ENCODE measurements at regions not wholly inside any gene's neighbourhood (a gene's known extent, or its start where the extent isn't known, plus 50 kb on each side); places are given as distances from the start of the nearest gene placed in this dataset.
"Not testable (repeated sequence)": the region's sequence is repeated elsewhere in the genome, so short reads cannot be mapped to it uniquely, and the experiment has no call there.

- not testable (repeated sequence) for DNase-seq
These were observed 201.0 kb downstream of the ADRA2C start for GRCh38 chr4:3967204-3967603.

DNA sequence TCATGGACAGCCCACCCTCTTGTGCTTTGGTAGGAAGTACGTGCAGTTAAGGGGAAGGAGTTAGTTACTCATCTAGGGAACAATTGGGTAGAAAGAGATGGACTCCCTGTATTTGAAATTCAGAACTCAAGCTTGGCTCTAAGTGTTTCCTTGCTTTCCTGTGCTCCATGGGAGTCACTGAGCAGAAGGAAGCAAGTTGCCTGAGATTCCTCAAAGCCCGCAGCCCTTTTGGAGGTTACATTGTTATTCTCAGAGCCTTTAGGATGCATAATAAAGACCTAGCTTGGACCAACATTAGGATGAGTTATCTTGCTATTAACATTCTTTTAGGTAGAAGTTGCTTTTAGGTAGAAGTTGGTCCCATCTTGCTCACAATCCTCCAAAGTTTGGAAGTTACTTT is 206.4 kb downstream of the ADRA2C start:
- not testable (repeated sequence) for DNase-seq

GRCh38 chr4:3973581-3974200 is 207.5 kb downstream of the ADRA2C start:
- not testable (repeated sequence) for DNase-seq

DNA sequence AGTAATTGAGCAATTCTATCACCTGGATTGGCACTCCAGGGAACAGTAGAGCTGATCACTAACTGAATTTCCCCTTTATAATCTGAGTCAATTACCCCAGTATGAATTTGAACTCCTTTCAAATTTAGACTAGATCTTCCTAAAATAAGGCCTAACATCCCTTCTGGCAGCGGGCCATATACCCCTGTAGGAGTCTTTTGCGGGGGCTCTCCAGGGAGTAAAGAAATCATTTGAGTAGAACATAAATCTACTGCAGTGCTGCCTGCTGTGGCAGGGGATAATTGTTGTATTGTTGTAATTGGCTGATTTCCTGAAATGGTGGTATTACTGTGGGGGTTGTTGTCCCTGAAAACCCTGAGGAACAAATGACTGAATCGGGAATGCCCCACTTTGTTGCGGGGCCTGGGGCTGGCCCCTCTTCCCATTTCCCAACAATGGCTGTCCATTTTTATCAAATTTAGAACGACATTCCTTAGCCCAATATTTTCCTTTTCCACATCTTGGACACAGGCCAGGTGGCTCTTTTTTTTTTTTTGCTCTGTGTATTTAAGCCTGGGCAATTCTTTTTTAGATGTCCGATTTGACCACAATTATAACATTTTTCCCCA is 217.4 kb downstream of the ADRA2C start:
- DNase-seq = not testable (repeated sequence)

- not testable (repeated sequence) for DNase-seq
These were observed 218.6 kb downstream of the ADRA2C start for GRCh38 chr4:3984796-3985195.

DNA sequence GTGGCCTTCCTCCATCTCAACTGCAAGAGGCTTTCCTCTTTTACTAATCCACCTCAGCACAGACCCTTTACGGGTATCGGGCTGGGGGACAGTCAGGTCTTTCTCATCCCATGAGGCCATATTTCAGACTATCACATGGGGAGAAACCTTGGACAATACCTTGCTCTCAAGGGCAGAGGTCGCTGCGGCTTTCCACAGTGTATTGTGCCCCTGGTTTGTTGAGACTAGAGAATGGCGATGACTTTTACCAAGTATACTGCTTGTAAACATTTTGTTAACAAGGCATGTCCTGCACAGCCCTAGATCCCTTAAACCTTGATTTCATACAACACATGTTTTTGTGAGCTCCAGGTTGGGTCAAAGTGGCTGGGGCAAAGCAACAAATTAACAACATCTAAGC is 220.2 kb downstream of the ADRA2C start:
- not testable (repeated sequence) for DNase-seq

- DNase-seq = not testable (repeated sequence)
These were observed 229.3 kb downstream of the OTOP1 start for GRCh38 chr4:3997386-3997785.

DNA sequence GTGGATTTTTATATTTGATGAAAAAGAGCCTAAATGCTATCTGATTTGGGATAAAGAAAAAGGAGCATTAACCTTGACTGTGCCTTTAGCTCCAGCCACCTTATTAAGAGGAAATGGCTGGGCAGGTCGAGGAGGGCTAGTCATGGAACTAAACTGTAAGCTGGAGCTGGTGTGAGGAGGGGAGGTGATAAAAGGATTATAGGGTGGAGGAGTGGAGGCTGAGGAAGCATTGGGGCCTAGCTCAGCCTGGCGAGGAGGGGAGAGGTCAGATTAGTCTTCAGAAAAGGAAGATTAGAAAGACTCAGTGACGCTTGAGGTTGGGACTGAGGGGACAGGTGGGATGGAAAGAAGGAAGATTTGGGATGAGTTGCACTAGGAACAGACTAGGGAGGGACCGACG is 222.7 kb downstream of the OTOP1 start:
- DNase-seq = not testable (repeated sequence)

DNA sequence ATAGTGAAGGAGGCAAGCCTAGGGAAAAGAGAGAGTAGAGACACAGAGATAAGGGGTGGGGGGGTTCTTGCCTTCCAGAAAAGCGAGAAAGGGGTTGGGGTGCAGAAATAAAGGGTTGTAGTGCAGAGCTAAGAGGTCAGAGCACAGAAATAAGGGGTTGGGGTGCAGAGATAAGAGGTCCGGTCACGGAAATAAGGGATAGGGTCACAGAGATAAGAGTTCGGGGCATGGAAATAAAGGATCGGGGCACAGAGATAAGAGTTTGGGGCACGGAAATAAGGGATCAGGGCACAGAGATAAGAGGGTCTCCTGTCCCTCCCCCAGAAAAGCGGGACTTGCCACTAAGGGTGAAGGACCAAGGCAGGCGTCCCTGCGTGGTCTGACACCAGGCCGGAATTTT is 222.0 kb downstream of the OTOP1 start:
- DNase-seq = not testable (repeated sequence)

DNA sequence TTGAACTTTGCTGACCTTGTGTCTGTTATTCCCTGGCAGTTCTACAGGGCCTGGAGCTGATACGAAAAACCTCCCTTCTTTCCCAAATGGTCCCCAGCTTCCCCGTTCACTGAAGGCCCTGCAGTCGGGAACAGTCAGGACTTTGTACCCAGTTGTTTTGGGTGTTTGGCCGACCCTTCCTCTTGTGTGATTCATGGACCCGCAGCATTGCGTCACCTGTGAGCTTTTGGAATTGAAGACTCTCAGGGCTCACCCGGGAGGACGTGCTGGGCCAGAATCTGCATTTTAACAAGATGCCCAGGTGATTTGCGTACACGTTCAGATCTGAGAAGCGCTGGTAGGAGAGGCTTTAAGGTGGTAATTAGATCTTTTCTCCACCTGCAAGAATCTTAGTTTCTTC is 220.4 kb downstream of the OTOP1 start:
- not testable (repeated sequence) for DNase-seq

- DNase-seq = not testable (repeated sequence)
These were observed 207.7 kb downstream of the OTOP1 start for GRCh38 chr4:4019071-4019470.

DNA sequence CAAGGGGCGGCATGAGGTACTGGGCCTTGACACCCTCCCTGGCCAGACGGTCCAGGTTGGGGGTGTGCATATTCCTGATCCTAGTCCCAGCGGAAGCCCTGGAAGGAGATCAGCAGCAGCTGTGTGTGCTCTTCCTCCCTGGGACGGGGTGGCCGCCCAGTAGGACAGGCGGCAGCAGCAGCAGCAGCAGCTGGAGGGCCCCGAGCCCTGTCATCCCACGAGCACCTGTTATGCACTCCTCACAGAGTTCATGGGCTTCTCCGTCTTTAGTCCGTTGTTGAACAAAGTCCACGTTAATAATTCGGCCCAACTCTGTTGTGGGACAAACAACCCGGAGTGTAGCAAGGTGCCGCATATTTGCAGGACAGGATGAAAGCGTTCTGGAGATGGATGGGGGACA is 205.6 kb downstream of the OTOP1 start:
- DNase-seq = not testable (repeated sequence)

DNA sequence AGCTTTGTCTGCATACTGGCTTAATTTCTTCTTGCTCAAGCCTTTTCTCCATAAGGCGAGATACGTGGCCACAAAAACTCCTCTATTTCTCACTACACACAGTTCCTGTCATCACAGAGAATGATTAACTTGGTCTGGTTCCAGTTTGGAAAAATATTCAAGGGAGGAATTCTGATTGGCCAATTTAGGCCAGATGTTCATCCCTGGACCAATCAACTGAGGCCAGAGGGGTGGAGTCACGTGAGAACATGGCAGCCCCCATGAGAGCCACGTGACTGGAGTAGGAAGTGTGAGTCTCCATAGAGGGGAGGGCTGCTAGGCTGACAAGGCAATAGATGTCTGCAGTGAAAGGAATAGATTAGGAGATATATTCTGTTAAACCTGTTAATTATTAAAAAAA is 200.0 kb downstream of the OTOP1 start:
- DNase-seq = not testable (repeated sequence)

GRCh38 chr4:4028752-4029151 is 198.0 kb downstream of the OTOP1 start:
- DNase-seq = not testable (repeated sequence)

- DNase-seq = not testable (repeated sequence)
These were observed 196.2 kb downstream of the OTOP1 start for GRCh38 chr4:4030509-4030908.

DNA sequence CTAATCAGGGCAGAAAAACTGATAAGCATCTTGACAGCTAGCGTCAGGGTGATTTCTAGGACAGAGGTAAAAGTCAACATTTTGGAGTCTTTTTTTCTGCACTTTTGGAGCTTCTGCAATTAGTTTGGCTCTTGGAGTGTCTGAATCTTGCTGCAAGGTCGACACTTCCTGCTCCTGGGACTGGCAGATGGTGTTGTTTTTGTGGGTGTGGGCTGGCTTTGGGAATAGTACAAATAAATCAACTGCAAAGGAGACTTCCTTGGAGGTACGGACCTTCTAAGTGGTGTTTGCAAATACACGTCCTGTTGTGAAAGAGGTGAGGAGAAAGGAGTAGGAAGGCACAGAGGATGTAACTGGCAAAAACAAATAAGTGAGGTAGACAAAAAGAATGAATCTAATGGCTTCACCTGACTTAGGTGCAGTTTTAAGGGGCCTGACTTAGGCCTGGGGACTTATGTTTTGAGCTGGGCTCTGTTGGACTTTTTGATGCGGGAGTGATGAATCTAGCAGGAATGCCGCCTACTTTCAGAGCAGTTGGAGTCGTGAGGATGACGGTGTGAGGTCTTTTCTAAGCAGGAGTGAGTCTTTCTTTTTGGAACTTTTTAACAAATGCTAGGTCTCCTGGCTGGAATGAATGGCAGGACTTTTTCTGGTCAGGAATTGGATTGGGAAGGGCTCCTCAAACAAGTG is 195.1 kb downstream of the OTOP1 start:
- not testable (repeated sequence) for DNase-seq

- DNase-seq = not testable (repeated sequence)
These were observed 194.4 kb downstream of the OTOP1 start for GRCh38 chr4:4032364-4032763.

DNA sequence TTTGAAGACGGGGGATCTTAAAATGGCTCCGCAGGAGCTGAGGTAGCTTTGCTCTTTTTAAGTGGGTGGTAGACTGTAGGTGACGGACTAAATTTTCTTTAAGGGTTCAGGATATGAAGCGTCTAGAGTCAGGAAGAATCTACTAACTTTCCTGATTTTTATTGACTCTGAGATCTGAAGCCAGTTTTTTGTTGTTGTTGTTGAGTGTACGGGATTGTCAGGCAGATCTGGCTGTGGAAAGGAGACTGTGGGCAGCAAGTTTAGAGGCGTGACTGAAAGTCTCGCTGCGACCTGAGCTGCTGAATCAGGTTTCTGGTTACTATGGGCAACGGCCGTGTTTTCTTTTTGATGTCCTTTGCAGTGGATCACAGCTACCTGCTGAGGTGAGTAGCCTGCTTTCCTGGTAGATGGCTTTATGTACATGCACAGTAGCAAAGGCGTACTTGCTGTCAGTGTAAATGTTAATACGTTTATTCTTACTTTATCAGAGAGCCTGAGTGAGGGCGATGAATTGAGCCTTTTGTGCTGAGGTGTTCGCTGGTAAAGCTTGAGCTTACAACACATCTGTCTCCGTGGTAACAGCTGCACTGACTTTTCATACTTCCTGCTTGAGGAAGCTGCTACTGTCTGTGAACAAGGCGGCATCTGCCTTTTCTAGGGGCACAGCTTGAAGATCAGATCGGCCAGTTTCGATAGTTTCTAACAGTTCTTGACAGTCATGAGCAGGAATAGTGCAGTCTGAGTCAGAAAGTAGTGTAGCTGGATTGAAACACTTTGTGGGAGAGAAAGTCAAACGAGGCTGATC is 193.7 kb downstream of the OTOP1 start:
- not testable (repeated sequence) for DNase-seq

DNA sequence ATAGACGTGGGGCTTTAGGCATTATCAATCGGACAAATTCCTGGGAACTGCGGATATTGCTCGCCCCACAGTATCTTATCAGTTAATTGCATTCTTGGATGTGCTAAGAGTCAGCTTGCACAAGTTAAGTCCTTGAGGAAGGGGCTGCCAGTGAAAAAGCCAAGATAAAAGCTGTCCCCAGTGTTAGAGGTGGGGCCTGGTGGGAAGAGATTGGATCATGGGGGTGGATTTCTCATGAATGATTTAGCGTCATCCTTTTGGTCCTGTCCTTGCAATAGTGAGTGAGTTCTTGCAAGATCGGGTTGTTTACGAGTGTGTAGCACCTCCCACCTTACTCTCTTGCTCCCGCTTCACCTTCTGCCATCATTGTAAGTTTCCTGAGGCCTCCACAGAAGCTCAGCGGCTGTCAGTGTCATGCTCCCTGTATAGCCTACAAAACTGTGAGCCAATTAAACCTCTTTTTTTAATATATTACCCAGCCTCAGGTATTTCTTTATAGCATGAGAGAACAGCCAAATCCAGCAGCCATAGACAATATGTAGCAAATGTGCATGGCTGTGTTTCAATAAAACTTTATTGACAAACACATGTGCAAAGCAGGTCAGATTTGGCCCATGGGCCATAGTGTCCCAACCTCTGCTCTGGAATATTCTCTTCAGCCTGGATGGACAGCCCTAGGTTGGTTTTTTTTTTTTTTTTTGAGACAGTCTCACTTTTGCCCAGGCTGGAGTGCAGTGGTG is 189.2 kb downstream of the OTOP1 start:
- not testable (repeated sequence) for DNase-seq

GRCh38 chr4:4045823-4046222 is 180.9 kb downstream of the OTOP1 start:
- not testable (repeated sequence) for DNase-seq

DNA sequence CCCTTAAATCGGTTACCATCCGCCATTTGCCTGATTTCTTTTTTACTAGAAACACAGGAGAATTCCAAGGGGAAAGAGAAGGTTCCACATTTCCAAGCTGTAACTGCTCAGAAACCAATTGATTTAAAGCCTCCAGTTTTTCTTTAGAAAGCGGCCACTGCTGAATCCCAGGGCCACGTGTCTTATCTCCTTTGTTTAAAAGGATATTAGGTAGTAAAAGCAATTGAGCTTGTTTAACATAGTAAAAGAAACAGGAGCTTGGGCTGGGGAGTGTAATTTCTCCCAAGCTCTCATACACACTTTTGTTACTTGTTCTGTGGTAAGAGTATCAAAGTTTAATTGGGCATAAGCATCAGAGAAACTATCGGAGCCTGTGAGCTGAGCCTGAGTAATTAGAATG is 180.0 kb downstream of the OTOP1 start:
- not testable (repeated sequence) for DNase-seq

GRCh38 chr4:4047202-4047601 is 179.5 kb downstream of the OTOP1 start:
- DNase-seq = not testable (repeated sequence)

Measured in Kasumi-1 (cell line).